NB4 (cell line): ENCODE measurements at regions not wholly inside any gene's neighbourhood (a gene's known extent, or its start where the extent isn't known, plus 50 kb on each side); places are given as distances from the start of the nearest gene placed in this dataset.

Experiments used
- CTCF ChIP-seq: IDR thresholded peaks from one replicate; pipeline ENCODE4 v1.5.1; 2012; ENCODE audit warnings: low read depth, low read length
- MYC ChIP-seq: IDR thresholded peaks from 2 replicates; pipeline ENCODE4 v1.6.1; 2011; ENCODE audit warnings: low read depth, low read length
- POLR2A ChIP-seq: IDR thresholded peaks from 2 replicates; pipeline ENCODE4 v1.6.1; 2011; ENCODE audit warnings: mild to moderate bottlenecking; ENCODE audit not compliant: insufficient read length; ENCODE audit errors: extremely low read depth

GRCh38 chr16:65323655-65324237 is 201.9 kb upstream of the CDH11 start:
- no peak for TF ChIP-seq CTCF
- TF ChIP-seq POLR2A: no peak
- TF ChIP-seq MYC: no peak
